HepG2 (cell line): ENCODE measurements at regions not wholly inside any gene's neighbourhood (a gene's known extent, or its start where the extent isn't known, plus 50 kb on each side); places are given as distances from the start of the nearest gene placed in this dataset.

Source experiments
- ZNF34 ChIP-seq: sonication (generic); formaldehyde crosslinking; IDR thresholded peaks from 2 replicates; pipeline ENCODE4 v1.4.0; 2020; ENCODE audit warnings: mild to moderate bottlenecking, missing genetic modification reagents, borderline replicate concordance
- ZNF451 ChIP-seq: sonication (generic); formaldehyde crosslinking; IDR thresholded peaks from 2 replicates; pipeline ENCODE4 v1.5.0; 2020; ENCODE audit warnings: mild to moderate bottlenecking, missing genetic modification reagents
- ZNF746 ChIP-seq: sonication (generic); formaldehyde crosslinking; IDR thresholded peaks from 2 replicates; pipeline ENCODE4 v1.8.0; 2022; ENCODE audit warnings: mild to moderate bottlenecking, missing genetic modification reagents
- TF ChIP-seq, protein P1 (sequence below): sonication (generic); formaldehyde crosslinking; IDR thresholded peaks from 2 replicates; pipeline ENCODE4 v1.4.0; 2020; ENCODE audit warnings: missing genetic modification reagents
- TF ChIP-seq, protein P2 (sequence below): sonication (generic); formaldehyde crosslinking; IDR thresholded peaks from 2 replicates; pipeline ENCODE4 v1.4.0; 2020; ENCODE audit warnings: missing genetic modification reagents
- TF ChIP-seq, protein P3 (sequence below): sonication (generic); formaldehyde crosslinking; IDR thresholded peaks from 2 replicates; pipeline ENCODE4 v1.5.0; 2020; ENCODE audit warnings: missing genetic modification reagents, mild to moderate bottlenecking, borderline replicate concordance

DNA sequence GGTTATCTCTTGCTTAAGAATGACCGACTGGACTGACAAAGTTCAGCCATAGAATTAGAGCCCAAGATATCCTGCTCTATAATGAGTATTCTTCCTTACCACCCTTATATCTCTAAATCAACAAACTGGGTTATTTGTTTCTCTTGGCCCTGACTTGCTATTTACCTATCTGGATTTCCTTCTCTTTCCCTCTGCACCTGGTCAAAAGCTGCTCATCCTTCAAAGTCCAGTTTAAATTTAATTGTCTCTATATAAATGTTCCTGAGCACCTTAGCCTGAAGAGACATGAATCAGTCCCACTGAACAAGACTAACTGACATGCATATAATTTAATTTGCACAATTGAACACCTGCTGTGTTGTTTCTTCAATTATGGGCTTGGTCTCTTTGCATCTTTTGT lies 127.1 kb upstream of the KCNJ15 start (continued):
- TF ChIP-seq, protein P1, sequence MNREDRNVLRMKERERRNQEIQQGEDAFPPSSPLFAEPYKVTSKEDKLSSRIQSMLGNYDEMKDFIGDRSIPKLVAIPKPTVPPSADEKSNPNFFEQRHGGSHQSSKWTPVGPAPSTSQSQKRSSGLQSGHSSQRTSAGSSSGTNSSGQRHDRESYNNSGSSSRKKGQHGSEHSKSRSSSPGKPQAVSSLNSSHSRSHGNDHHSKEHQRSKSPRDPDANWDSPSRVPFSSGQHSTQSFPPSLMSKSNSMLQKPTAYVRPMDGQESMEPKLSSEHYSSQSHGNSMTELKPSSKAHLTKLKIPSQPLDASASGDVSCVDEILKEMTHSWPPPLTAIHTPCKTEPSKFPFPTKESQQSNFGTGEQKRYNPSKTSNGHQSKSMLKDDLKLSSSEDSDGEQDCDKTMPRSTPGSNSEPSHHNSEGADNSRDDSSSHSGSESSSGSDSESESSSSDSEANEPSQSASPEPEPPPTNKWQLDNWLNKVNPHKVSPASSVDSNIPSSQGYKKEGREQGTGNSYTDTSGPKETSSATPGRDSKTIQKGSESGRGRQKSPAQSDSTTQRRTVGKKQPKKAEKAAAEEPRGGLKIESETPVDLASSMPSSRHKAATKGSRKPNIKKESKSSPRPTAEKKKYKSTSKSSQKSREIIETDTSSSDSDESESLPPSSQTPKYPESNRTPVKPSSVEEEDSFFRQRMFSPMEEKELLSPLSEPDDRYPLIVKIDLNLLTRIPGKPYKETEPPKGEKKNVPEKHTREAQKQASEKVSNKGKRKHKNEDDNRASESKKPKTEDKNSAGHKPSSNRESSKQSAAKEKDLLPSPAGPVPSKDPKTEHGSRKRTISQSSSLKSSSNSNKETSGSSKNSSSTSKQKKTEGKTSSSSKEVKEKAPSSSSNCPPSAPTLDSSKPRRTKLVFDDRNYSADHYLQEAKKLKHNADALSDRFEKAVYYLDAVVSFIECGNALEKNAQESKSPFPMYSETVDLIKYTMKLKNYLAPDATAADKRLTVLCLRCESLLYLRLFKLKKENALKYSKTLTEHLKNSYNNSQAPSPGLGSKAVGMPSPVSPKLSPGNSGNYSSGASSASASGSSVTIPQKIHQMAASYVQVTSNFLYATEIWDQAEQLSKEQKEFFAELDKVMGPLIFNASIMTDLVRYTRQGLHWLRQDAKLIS (CRISPR knock-in tag) = no peak
- no peak for TF ChIP-seq ZNF34 (CRISPR knock-in tag)
- TF ChIP-seq, protein P2, sequence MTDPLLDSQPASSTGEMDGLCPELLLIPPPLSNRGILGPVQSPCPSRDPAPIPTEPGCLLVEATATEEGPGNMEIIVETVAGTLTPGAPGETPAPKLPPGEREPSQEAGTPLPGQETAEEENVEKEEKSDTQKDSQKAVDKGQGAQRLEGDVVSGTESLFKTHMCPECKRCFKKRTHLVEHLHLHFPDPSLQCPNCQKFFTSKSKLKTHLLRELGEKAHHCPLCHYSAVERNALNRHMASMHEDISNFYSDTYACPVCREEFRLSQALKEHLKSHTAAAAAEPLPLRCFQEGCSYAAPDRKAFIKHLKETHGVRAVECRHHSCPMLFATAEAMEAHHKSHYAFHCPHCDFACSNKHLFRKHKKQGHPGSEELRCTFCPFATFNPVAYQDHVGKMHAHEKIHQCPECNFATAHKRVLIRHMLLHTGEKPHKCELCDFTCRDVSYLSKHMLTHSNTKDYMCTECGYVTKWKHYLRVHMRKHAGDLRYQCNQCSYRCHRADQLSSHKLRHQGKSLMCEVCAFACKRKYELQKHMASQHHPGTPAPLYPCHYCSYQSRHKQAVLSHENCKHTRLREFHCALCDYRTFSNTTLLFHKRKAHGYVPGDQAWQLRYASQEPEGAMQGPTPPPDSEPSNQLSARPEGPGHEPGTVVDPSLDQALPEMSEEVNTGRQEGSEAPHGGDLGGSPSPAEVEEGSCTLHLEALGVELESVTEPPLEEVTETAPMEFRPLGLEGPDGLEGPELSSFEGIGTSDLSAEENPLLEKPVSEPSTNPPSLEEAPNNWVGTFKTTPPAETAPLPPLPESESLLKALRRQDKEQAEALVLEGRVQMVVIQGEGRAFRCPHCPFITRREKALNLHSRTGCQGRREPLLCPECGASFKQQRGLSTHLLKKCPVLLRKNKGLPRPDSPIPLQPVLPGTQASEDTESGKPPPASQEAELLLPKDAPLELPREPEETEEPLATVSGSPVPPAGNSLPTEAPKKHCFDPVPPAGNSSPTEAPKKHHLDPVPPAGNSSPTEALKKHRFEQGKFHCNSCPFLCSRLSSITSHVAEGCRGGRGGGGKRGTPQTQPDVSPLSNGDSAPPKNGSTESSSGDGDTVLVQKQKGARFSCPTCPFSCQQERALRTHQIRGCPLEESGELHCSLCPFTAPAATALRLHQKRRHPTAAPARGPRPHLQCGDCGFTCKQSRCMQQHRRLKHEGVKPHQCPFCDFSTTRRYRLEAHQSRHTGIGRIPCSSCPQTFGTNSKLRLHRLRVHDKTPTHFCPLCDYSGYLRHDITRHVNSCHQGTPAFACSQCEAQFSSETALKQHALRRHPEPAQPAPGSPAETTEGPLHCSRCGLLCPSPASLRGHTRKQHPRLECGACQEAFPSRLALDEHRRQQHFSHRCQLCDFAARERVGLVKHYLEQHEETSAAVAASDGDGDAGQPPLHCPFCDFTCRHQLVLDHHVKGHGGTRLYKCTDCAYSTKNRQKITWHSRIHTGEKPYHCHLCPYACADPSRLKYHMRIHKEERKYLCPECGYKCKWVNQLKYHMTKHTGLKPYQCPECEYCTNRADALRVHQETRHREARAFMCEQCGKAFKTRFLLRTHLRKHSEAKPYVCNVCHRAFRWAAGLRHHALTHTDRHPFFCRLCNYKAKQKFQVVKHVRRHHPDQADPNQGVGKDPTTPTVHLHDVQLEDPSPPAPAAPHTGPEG (CRISPR knock-in tag) = no peak
- TF ChIP-seq ZNF746 (CRISPR knock-in tag) = no peak
- TF ChIP-seq ZNF451 (CRISPR knock-in tag) = no peak
- TF ChIP-seq, protein P3, sequence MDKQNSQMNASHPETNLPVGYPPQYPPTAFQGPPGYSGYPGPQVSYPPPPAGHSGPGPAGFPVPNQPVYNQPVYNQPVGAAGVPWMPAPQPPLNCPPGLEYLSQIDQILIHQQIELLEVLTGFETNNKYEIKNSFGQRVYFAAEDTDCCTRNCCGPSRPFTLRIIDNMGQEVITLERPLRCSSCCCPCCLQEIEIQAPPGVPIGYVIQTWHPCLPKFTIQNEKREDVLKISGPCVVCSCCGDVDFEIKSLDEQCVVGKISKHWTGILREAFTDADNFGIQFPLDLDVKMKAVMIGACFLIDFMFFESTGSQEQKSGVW (CRISPR knock-in tag) = no peak
